DND-41 (cell line): ENCODE measurements at regions not wholly inside any gene's neighbourhood (a gene's known extent, or its start where the extent isn't known, plus 50 kb on each side); places are given as distances from the start of the nearest gene placed in this dataset.

Experiments
- ATAC-seq: fragments of 200-7000 bp; cut with Tn5 transposase; 3 replicates; pipeline ENCODE4 v1.9.1; 2021; ENCODE audit warnings: low read depth; ENCODE audit not compliant: insufficient read depth
- DNase-seq: peaks from one replicate; pipeline ENCODE4 v3.0.0-alpha.2; 2020
- H2AFZ ChIP-seq: 2 replicates; pipeline ENCODE4 v1.6.0; 2012; ENCODE audit warnings: low read depth, low read length
- H3K27ac ChIP-seq: 2 replicates; pipeline ENCODE4 v1.5.1; 2012; ENCODE audit warnings: low read length, inconsistent platforms
- H3K27me3 ChIP-seq: fragments of 200-600 bp; sonication (generic); 2 replicates; pipeline ENCODE4 v1.6.0; 2012; ENCODE audit warnings: low read length, mild to moderate bottlenecking, inconsistent platforms; ENCODE audit not compliant: insufficient read depth, poor library complexity
- H3K36me3 ChIP-seq: 2 replicates; pipeline ENCODE4 v1.5.1; 2012; ENCODE audit warnings: low read length, inconsistent platforms; ENCODE audit not compliant: insufficient read depth
- H3K4me1 ChIP-seq: 2 replicates; pipeline ENCODE4 v1.5.1; 2012; ENCODE audit warnings: mild to moderate bottlenecking, low read length; ENCODE audit not compliant: insufficient read depth
- H3K4me2 ChIP-seq: 2 replicates; pipeline ENCODE4 v1.6.0; 2012; ENCODE audit warnings: mild to moderate bottlenecking, moderate library complexity, low read length, inconsistent platforms; ENCODE audit not compliant: insufficient read depth
- H3K4me3 ChIP-seq, 2 experiments: fragments of 200-600 bp in 1 of 2; shearing (Covaris generic) in 1 of 2; 2 replicates each; pipeline ENCODE4 v1.5.1; 2012 to 2016; ENCODE audit warnings: inconsistent platforms in 2 of 2, low read length in 2 of 2, mild to moderate bottlenecking in 2 of 2, low read depth in 1 of 2, moderate library complexity in 1 of 2
- H3K79me2 ChIP-seq: 2 replicates; pipeline ENCODE4 v1.6.0; 2012; ENCODE audit warnings: low read length, inconsistent platforms; ENCODE audit not compliant: insufficient read depth
- H3K9ac ChIP-seq: 2 replicates; pipeline ENCODE4 v1.6.0; 2012; ENCODE audit warnings: low read depth, mild to moderate bottlenecking, inconsistent platforms, low read length, moderate library complexity
- H3K9me3 ChIP-seq: 2 replicates; pipeline ENCODE4 v1.5.1; 2012; ENCODE audit warnings: low read length, moderate library complexity, mild to moderate bottlenecking, inconsistent platforms; ENCODE audit not compliant: insufficient read depth, severe bottlenecking
- H4K20me1 ChIP-seq: 2 replicates; pipeline ENCODE4 v1.6.0; 2012; ENCODE audit warnings: low read length; ENCODE audit not compliant: insufficient read depth
- CTCF ChIP-seq: IDR thresholded peaks from 2 replicates; pipeline ENCODE4 v1.5.1; 2012; ENCODE audit warnings: borderline replicate concordance, low read length, moderate library complexity, mild to moderate bottlenecking; ENCODE audit not compliant: poor library complexity, severe bottlenecking; ENCODE audit errors: extremely low read depth
- EZH2 ChIP-seq: IDR thresholded peaks from 3 replicates; pipeline ENCODE4 v1.6.1; 2012; ENCODE audit warnings: borderline replicate concordance, low read depth, mild to moderate bottlenecking, moderate library complexity, low read length, inconsistent platforms; ENCODE audit not compliant: severe bottlenecking

GRCh38 chr11:134920851-134921608 lies 509.0 kb upstream of the B3GAT1 start:
- no peaks in the 10 kb centered on the region for H3K4me1 ChIP-seq
- no peaks in the 10 kb centered on the region for H3K36me3 ChIP-seq
- ATAC-seq (no peak), DNase-seq (no peak)
- no peaks in the 10 kb centered on the region for H4K20me1 ChIP-seq
- no peak overlapping the region for H2AFZ ChIP-seq
- H3K79me2 ChIP-seq: no peaks in the 10 kb centered on the region
- H3K27ac ChIP-seq: no peak overlapping the region
- no peak overlapping the region for H3K9ac ChIP-seq
- peaks cover 28% of the 10 kb centered on the region for H3K27me3 ChIP-seq
- H3K4me2 ChIP-seq: no peak overlapping the region
- H3K9me3 ChIP-seq: no peaks in the 10 kb centered on the region
- no peak overlapping the region for H3K4me3 ChIP-seq
- TF ChIP-seq EZH2 (no peak), CTCF (no peak)

DNA sequence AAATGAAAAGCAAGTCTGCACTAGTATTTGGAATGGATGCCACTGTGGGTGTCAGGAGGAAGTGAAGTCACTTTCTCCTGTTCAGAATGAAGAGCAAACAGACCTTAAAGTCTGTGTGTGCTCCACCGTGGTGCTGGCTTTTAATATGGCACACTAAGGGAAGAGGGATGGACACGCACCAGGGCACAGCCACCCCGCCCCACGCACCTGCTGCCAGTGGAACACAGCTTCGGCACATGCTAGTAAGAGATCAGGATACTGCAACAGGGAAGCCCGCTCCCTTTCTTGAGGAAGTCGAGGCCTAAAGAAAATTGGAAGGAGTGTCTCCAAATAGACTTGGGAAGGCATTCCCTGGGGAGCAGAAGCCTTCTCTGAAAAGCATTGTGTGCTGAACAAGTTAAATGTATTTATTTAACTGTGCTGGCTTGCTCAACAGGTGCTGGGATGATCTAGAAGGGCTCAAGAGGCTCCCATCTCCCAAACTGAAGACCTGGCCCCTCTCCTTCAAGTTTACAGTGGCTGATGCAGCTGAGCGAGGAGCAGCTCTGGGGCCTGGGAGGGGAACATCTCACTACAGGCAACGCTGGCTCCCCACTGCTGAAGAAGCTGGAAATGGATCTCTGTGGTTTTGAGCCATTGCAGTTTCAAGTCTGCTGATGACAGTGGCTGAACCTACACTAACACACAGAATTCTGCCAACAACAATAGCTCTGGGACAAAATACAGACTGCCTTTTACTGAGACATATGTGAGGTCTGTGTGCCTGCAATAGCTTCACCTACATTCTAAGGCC lies 504.6 kb upstream of the B3GAT1 start:
- no peaks in the 10 kb centered on the region for H3K36me3 ChIP-seq
- no peaks in the 10 kb centered on the region for H4K20me1 ChIP-seq
- H3K27ac ChIP-seq: no peak overlapping the region
- no peaks in the 10 kb centered on the region for H3K9me3 ChIP-seq
- no peak overlapping the region for H2AFZ ChIP-seq
- H3K4me2 ChIP-seq: no peak overlapping the region
- H3K27me3 ChIP-seq: peaks cover 18% of the 10 kb centered on the region
- H3K4me3 ChIP-seq: no peak overlapping the region
- H3K9ac ChIP-seq: no peak overlapping the region
- TF ChIP-seq CTCF (no peak), EZH2 (no peak)
- no peaks in the 10 kb centered on the region for H3K79me2 ChIP-seq
- DNase-seq (no peak), ATAC-seq (no peak)
- no peaks in the 10 kb centered on the region for H3K4me1 ChIP-seq

- Histone ChIP-seq H3K9me3 (no peaks in the 10 kb centered on the region), H3K4me1 (no peaks in the 10 kb centered on the region), H3K27ac (no peak overlapping the region), H3K9ac (no peak overlapping the region), H2AFZ (no peak overlapping the region), H3K36me3 (no peaks in the 10 kb centered on the region), H3K4me3 (no peak overlapping the region), H3K27me3 (peaks cover 18% of the 10 kb centered on the region), H4K20me1 (no peaks in the 10 kb centered on the region), H3K4me2 (no peak overlapping the region), H3K79me2 (no peaks in the 10 kb centered on the region)
- TF ChIP-seq CTCF: no peak
- no peak for TF ChIP-seq EZH2
- ATAC-seq: no peak
- no peak for DNase-seq
Observed at GRCh38 chr11:134915881-134916280, 503.8 kb upstream of the B3GAT1 start.
